ENCODE measurements at regions not wholly inside any gene's neighbourhood (a gene's known extent, or its start where the extent isn't known, plus 50 kb on each side); places are given as distances from the start of the nearest gene placed in this dataset.

DNA sequence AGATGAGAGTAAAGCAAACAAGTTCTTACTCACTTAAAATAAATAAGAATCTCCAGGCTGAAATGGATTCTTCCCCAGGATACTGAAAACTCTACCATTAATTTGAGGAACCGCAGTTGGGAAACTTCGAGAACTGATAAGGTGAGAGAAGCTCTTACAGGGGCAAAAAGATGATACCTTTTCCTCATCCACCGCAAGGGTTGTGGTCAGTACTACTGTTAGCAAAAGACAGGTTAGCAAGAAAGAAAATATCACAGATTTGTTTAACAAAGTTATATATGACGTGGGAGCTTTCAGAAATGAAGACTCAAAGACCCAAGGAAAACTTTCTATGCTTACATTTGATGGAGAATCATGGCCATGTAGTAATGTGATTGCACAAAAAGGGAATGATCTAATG is 441.6 kb downstream of the PCNX1 start:
- no peaks in the 10 kb centered on the region for H3K9me3 ChIP-seq
- 95 to 96% methylated on average over 4 of the region's 4 CpGs for WGBS, 2 donors
- peaks cover 0 to 4% (median 0%) of the 10 kb centered on the region in 3 donors for H3K4me1 ChIP-seq
- no peaks in the 10 kb centered on the region for H3K36me3 ChIP-seq
- DNase-seq (no peak), FAIRE-seq (no peak), ATAC-seq (no peak)
- H3K4me3 ChIP-seq, result no peak overlapping the region
- no peak overlapping the region for H3K27ac ChIP-seq
- H3K27me3 ChIP-seq, result no peaks in the 10 kb centered on the region
- intact Hi-C loops (cut with DNase I), result no loop called here
- TF ChIP-seq, protein P1, sequence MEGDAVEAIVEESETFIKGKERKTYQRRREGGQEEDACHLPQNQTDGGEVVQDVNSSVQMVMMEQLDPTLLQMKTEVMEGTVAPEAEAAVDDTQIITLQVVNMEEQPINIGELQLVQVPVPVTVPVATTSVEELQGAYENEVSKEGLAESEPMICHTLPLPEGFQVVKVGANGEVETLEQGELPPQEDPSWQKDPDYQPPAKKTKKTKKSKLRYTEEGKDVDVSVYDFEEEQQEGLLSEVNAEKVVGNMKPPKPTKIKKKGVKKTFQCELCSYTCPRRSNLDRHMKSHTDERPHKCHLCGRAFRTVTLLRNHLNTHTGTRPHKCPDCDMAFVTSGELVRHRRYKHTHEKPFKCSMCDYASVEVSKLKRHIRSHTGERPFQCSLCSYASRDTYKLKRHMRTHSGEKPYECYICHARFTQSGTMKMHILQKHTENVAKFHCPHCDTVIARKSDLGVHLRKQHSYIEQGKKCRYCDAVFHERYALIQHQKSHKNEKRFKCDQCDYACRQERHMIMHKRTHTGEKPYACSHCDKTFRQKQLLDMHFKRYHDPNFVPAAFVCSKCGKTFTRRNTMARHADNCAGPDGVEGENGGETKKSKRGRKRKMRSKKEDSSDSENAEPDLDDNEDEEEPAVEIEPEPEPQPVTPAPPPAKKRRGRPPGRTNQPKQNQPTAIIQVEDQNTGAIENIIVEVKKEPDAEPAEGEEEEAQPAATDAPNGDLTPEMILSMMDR (IDR thresholded peaks at IDR 0.05), result no peak

DNA sequence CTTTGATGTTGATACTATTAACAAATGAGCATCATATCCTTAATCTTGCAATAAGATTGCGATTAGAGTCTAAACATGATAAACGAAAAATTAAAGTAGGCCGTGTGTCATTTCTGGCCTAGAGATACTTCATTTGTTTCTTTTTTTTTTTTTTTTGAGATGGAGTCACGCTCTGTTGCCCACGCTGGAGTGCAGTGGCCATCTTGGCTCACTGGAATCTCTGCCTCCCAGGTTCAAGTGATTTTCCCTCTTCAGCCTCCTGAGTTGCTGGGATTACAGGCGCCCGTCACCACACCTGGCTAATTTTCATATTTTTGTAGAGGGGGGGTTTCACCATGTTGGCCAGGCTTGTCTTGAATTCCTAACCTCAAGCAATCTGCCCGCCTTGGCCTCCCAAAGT is 446.9 kb downstream of the PCNX1 start:
- Histone ChIP-seq H3K36me3 (no peaks in the 10 kb centered on the region), H3K27me3 (no peaks in the 10 kb centered on the region), H3K27ac (no peak overlapping the region), H3K9me3 (no peaks in the 10 kb centered on the region), H3K4me1 (peaks cover 0 to 13% (median 0%) of the 10 kb centered on the region in 3 donors), H3K4me3 (no peak overlapping the region)
- DNase-seq (no peak), FAIRE-seq (no peak), ATAC-seq (no peak)
- TF ChIP-seq, protein P1 (IDR thresholded peaks at IDR 0.05), result no peak
- 97 to 98% methylated on average over 8 of the region's 8 CpGs for WGBS, 2 donors
- intact Hi-C loops (cut with DNase I), result no loop called here

DNA sequence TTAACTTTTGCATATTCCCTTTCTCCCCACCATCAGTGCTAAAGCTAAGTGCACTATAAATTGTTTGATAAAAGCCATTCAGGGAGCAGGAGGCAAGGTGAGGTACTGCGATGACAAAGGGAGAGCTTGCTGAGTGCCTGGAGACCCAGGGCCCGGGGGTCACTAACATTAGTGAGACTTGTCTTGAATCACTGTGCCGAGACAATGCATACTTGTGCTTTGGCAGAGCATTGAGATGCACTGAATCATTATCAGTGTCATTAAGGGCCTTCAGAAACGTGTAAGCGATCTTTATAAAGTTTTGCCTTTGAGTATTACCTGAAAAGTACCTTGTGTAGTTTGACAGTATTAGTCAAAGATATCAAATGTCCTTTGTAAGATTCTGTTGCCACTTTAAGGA is 447.5 kb downstream of the PCNX1 start:
- no peak for FAIRE-seq
- WGBS, 2 donors, result 73 to 75% methylated on average over 5 of the region's 5 CpGs
- DNase-seq, result no peak
- Histone ChIP-seq H3K27ac (no peak overlapping the region), H3K4me1 (peaks cover 0 to 13% (median 0%) of the 10 kb centered on the region in 3 donors), H3K36me3 (no peaks in the 10 kb centered on the region), H3K27me3 (no peaks in the 10 kb centered on the region), H3K9me3 (no peaks in the 10 kb centered on the region), H3K4me3 (no peak overlapping the region)
- TF ChIP-seq, protein P1 (IDR thresholded peaks at IDR 0.05), result no peak
- intact Hi-C loops (cut with DNase I), result no loop called here
- no peak for ATAC-seq

DNA sequence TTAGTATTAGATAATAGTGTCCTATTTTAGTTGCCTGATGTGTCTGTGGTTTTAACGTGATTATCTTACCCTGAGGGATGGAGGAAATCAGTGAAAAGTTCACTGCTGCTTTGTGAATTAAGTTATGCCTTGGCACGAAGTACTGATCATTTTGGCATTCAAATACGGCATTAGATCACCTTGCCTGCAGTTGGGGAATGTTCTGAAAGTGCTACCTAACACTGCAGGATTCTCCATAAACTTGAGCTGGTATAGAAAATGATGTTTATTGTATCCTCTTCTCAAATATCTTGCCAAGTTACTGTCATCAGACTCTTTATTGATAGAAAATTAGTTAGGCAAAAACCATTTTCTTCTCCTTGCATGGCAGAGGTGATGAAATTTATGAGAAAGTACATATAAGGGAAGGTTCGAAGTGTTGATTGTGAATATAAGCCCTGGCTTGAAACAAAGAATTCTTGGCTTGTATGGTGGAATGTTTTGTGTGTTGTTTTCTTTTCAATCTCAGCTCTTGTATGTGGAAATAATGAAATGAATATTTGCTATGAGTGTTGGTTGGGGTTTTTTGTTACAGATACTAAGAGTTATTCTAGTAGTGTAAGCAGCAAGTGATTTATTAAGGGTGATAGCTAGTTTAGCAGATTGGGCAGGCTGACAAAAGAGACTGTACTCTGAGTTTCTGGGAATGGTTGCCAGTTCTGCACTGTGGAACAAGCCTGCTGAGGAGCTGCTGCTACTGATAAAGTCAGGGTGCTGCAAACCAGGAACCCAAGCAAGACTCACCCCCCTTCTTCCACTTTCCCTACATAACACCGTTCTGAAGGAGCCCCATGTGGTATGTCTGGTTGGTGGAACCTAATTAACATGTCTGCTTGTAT is 448.3 kb downstream of the PCNX1 start:
- Histone ChIP-seq H3K27me3 (no peaks in the 10 kb centered on the region), H3K27ac (peak overlapping the region in 2 of 4 donors; percentile 1 to 32), H3K4me1 (peaks cover 0 to 13% (median 0%) of the 10 kb centered on the region in 3 donors), H3K9me3 (no peaks in the 10 kb centered on the region), H3K4me3 (no peak overlapping the region), H3K36me3 (no peaks in the 10 kb centered on the region)
- DNase-seq (peak in 3 of 6 donors; percentile 9 to 22 (median 21)), FAIRE-seq (peak; percentile 9), ATAC-seq (peak; percentile 60 to 89 (median 82))
- TF ChIP-seq, protein P1 (IDR thresholded peaks at IDR 0.05), result no peak
- WGBS, 2 donors, result 11 to 13% methylated on average over 5 of the region's 5 CpGs
- intact Hi-C loops (cut with DNase I), result no loop called here
